IMR-90 (cell line): ENCODE measurements at regions not wholly inside any gene's neighbourhood (a gene's known extent, or its start where the extent isn't known, plus 50 kb on each side); places are given as distances from the start of the nearest gene placed in this dataset.

Experiments used
- ATAC-seq: fragments of 200-7000 bp; cut with Tn5 transposase; 2 replicates; pipeline ENCODE4 v1.9.1; 2020; ENCODE audit warnings: low read depth, mild to moderate bottlenecking, moderate library complexity
- BruUV-seq: library from RNA; stranded (reverse); fragments of 400-500 nt; replicated peaks from 2 replicates; lab custom pipeline; 2021; lab: Mats Ljungman, UMichigan
- CTCF ChIA-PET: fragments of 300-600 bp; formaldehyde crosslinking; extraction: SDS; loops from one replicate; lab custom pipeline; 2021; ENCODE audit warnings: antibody characterized with exemption; lab: Yijun Ruan, JAX
- POLR2A ChIA-PET: fragments of 300-600 bp; sonication (Branson Sonifier 250); formaldehyde crosslinking; loops from one replicate; lab custom pipeline; 2022; ENCODE audit warnings: antibody characterized with exemption; ENCODE audit not compliant: unreplicated experiment; lab: Charles Lee
- DNase-seq: peaks from one replicate; pipeline ENCODE4 v3.0.0; 2013
- H2AFZ ChIP-seq: replicated peaks from 2 replicates; pipeline ENCODE3; 2013; ENCODE audit warnings: low read length, mild to moderate bottlenecking; ENCODE audit not compliant: poor library complexity
- H2AK5ac ChIP-seq: 2 replicates; pipeline ENCODE4 v1.6.1; 2013; ENCODE audit warnings: low read depth, low read length, inconsistent platforms
- H2AK9ac ChIP-seq: replicated peaks from 2 replicates; pipeline ENCODE3; 2013; ENCODE audit warnings: mild to moderate bottlenecking, low read depth, low read length, moderate library complexity; ENCODE audit not compliant: poor library complexity
- H2BK120ac ChIP-seq: 2 replicates; pipeline ENCODE4 v1.6.1; 2013; ENCODE audit warnings: low read depth, low read length, inconsistent platforms
- H2BK15ac ChIP-seq: 3 replicates; pipeline ENCODE4 v1.6.1; 2013; ENCODE audit warnings: low read depth, low read length, inconsistent platforms
- H2BK20ac ChIP-seq: 2 replicates; pipeline ENCODE4 v1.6.1; 2013; ENCODE audit warnings: low read depth, mild to moderate bottlenecking, inconsistent platforms, low read length, moderate library complexity
- H2BK5ac ChIP-seq: 2 replicates; pipeline ENCODE4 v1.6.1; 2013; ENCODE audit warnings: mild to moderate bottlenecking, low read depth, low read length, inconsistent platforms; ENCODE audit not compliant: poor library complexity, severe bottlenecking
- H3K14ac ChIP-seq: replicated peaks from 2 replicates; pipeline ENCODE4 v1.6.1; 2013; ENCODE audit warnings: low read depth, low read length, inconsistent platforms
- H3K18ac ChIP-seq: 2 replicates; pipeline ENCODE4 v1.6.1; 2013; ENCODE audit warnings: low read depth, low read length, control low read depth
- H3K23ac ChIP-seq: 2 replicates; pipeline ENCODE4 v1.6.1; 2013; ENCODE audit warnings: low read depth, low read length, inconsistent platforms
- H3K27ac ChIP-seq: 2 replicates; pipeline ENCODE4 v1.5.1; 2013; ENCODE audit warnings: mild to moderate bottlenecking, control low read depth, low read length; ENCODE audit not compliant: insufficient read depth
- H3K27me3 ChIP-seq: 2 replicates; pipeline ENCODE4 v1.6.1; 2013; ENCODE audit warnings: low read length; ENCODE audit not compliant: control insufficient read depth, insufficient read depth
- H3K36me3 ChIP-seq: 2 replicates; pipeline ENCODE4 v1.6.1; 2013; ENCODE audit warnings: low read length, mixed read lengths; ENCODE audit not compliant: control insufficient read depth, insufficient read depth
- H3K4ac ChIP-seq: 2 replicates; pipeline ENCODE4 v1.6.1; 2013; ENCODE audit warnings: low read depth, low read length, inconsistent platforms
- H3K4me1 ChIP-seq: 2 replicates; pipeline ENCODE4 v1.6.1; 2013; ENCODE audit warnings: low read length, mixed read lengths; ENCODE audit not compliant: control insufficient read depth, insufficient read depth
- H3K4me2 ChIP-seq: 2 replicates; pipeline ENCODE4 v1.6.1; 2013; ENCODE audit warnings: low read depth, mild to moderate bottlenecking, control low read depth, low read length, moderate library complexity
- H3K4me3 ChIP-seq: 2 replicates; pipeline ENCODE4 v1.5.1; 2013; ENCODE audit warnings: low read depth, mild to moderate bottlenecking, control low read depth, low read length, moderate library complexity; ENCODE audit not compliant: insufficient read depth
- H3K56ac ChIP-seq: 2 replicates; pipeline ENCODE4 v1.6.1; 2013; ENCODE audit warnings: low read length, inconsistent platforms; ENCODE audit not compliant: insufficient read depth; ENCODE audit errors: extremely low read depth
- H3K79me1 ChIP-seq, 2 experiments: 2 replicates each; pipeline ENCODE4 v1.6.1; 2013; ENCODE audit warnings: low read length in 2 of 2, inconsistent platforms in 1 of 2, low read depth in 1 of 2
- H3K9ac ChIP-seq: 2 replicates; pipeline ENCODE4 v1.6.1; 2013; ENCODE audit warnings: low read depth, low read length, control low read depth
- H3K9me1 ChIP-seq: 2 replicates; pipeline ENCODE4 v1.6.1; 2013; ENCODE audit warnings: low read length, inconsistent platforms; ENCODE audit not compliant: insufficient read depth
- H3K9me3 ChIP-seq: 2 replicates; pipeline ENCODE4 v1.6.1; 2013; ENCODE audit warnings: low read length; ENCODE audit not compliant: control insufficient read depth, insufficient read depth
- H4K20me1 ChIP-seq: 2 replicates; pipeline ENCODE4 v1.6.1; 2013; ENCODE audit warnings: low read length, inconsistent platforms; ENCODE audit not compliant: insufficient read depth
- H4K5ac ChIP-seq: 2 replicates; pipeline ENCODE4 v1.6.1; 2013; ENCODE audit warnings: mild to moderate bottlenecking, low read depth, low read length, control low read depth
- H4K8ac ChIP-seq, 2 experiments: 2 replicates each; pipeline ENCODE4 v1.6.1; 2013; ENCODE audit warnings: low read depth in 2 of 2, low read length in 2 of 2, control low read depth in 1 of 2, inconsistent platforms in 1 of 2
- H4K91ac ChIP-seq: 2 replicates; pipeline ENCODE4 v1.6.1; 2013; ENCODE audit warnings: low read depth, low read length, inconsistent platforms; ENCODE audit not compliant: insufficient read depth
- BHLHE40 ChIP-seq: fragments of 150-350 bp; IDR thresholded peaks from 2 replicates; pipeline ENCODE4 v1.6.1; 2016; ENCODE audit warnings: mild to moderate bottlenecking, low read depth, low read length
- CHD1 ChIP-seq: IDR thresholded peaks from 2 replicates; pipeline ENCODE4 v1.6.1; 2012; ENCODE audit warnings: low read depth, low read length, improper control_type of control experiment
- ELK1 ChIP-seq: fragments of 150-350 bp; IDR thresholded peaks from 2 replicates; pipeline ENCODE4 v1.6.1; 2016; ENCODE audit warnings: low read depth, mild to moderate bottlenecking, low read length, moderate library complexity, borderline replicate concordance
- FOS ChIP-seq: fragments of 150-350 bp; IDR thresholded peaks from 2 replicates; pipeline ENCODE4 v1.6.1; 2016; ENCODE audit warnings: low read depth, low read length
- MAFK ChIP-seq: IDR thresholded peaks from 2 replicates; pipeline ENCODE4 v1.6.1; 2012; ENCODE audit warnings: low read depth, low read length, improper control_type of control experiment
- MAZ ChIP-seq: IDR thresholded peaks from 2 replicates; pipeline ENCODE4 v1.6.1; 2012; ENCODE audit warnings: low read depth, mild to moderate bottlenecking, low read length, improper control_type of control experiment, moderate library complexity, borderline replicate concordance
- MXI1 ChIP-seq: IDR thresholded peaks from 2 replicates; pipeline ENCODE4 v1.6.1; 2012; ENCODE audit warnings: low read depth, mild to moderate bottlenecking, low read length, moderate library complexity, borderline replicate concordance
- NFE2L2 ChIP-seq: fragments of 150-350 bp; IDR thresholded peaks from 2 replicates; pipeline ENCODE4 v1.6.1; 2016; ENCODE audit warnings: low read depth, mild to moderate bottlenecking, low read length
- RAD21 ChIP-seq: IDR thresholded peaks from 2 replicates; pipeline ENCODE4 v1.6.1; 2012; ENCODE audit warnings: low read length, improper control_type of control experiment
- RCOR1 ChIP-seq: IDR thresholded peaks from 2 replicates; pipeline ENCODE4 v1.6.1; 2012; ENCODE audit warnings: mild to moderate bottlenecking, low read length, improper control_type of control experiment; ENCODE audit not compliant: insufficient replicate concordance
- RFX5 ChIP-seq: IDR thresholded peaks from 2 replicates; pipeline ENCODE4 v1.8.0; 2012; ENCODE audit warnings: low read depth, mild to moderate bottlenecking, low read length, moderate library complexity
- WGBS, 2 experiments: methylation state at CpG; one replicate each; pipeline versions ENCODE4 v1.1.5 to v1.1.7; 2013; ENCODE audit warnings: missing lambda C conversion rate in 2 of 2; ENCODE audit not compliant: insufficient read length in 1 of 2; ENCODE audit errors: extremely low coverage in 2 of 2; 5-methylcytosine and 5-hydroxymethylcytosine counted together
- dilution Hi-C: fragments of 300-500 bp; cut with HindIII; formaldehyde crosslinking; loops from one replicate; pipeline ENCODE4 v1.14.3; 2018; ENCODE audit warnings: low sequenced_read_pairs; ENCODE audit not compliant: unreplicated experiment
- in situ Hi-C: fragments of 300-500 bp; cut with MboI; formaldehyde crosslinking; loops from 3 replicates; pipeline ENCODE4 v1.14.3; 2019; ENCODE audit warnings: low sequenced_read_pairs, inconsistent platforms, mixed read lengths
- intact Hi-C: fragments of 100-400 bp; cut with micrococcal nuclease; formaldehyde crosslinking; loops from 2 replicates; pipeline ENCODE4 v1.10.0; 2022

GRCh38 chr2:234661849-234662248 lies 165.0 kb upstream of the ARL4C start:
- no peaks in the 10 kb centered on the region for H3K4me1 ChIP-seq
- H3K14ac ChIP-seq, result no peak overlapping the region
- no peak overlapping the region for H4K5ac ChIP-seq
- no peak for DNase-seq
- H2BK20ac ChIP-seq, result no peak overlapping the region
- H2BK5ac ChIP-seq, result no peak overlapping the region
- no peak overlapping the region for H3K27ac ChIP-seq
- no peak overlapping the region for H2AK5ac ChIP-seq
- ATAC-seq, result no peak
- H2BK15ac ChIP-seq, result no peak overlapping the region
- H3K79me1 ChIP-seq, result no peaks in the 10 kb centered on the region
- no peak overlapping the region for H2AK9ac ChIP-seq
- CTCF ChIA-PET, result no interaction called here
- no peak overlapping the region for H4K91ac ChIP-seq
- peaks cover 12% of the 10 kb centered on the region for H3K9me3 ChIP-seq
- H3K27me3 ChIP-seq, result no peaks in the 10 kb centered on the region
- no peak overlapping the region for H3K4ac ChIP-seq
- H3K18ac ChIP-seq, result no peak overlapping the region
- no peak overlapping the region for H2BK120ac ChIP-seq
- peak overlapping the region; percentile 16 for H2AFZ ChIP-seq
- H3K4me3 ChIP-seq, result no peak overlapping the region
- no peak overlapping the region for H3K23ac ChIP-seq
- POLR2A ChIA-PET, result interaction anchor here (0.6 kb wide), 1 partner anchor 13 kb away, joined by 3 read pairs; no protein-coding TSS in a partner anchor
- H4K20me1 ChIP-seq, result no peaks in the 10 kb centered on the region
- H3K9me1 ChIP-seq, result no peaks in the 10 kb centered on the region
- no peak overlapping the region for H3K4me2 ChIP-seq
- WGBS, 2 experiments, result no CpG with 5 or more reads among the region's 2 CpGs
- TF ChIP-seq MAFK (no peak), RAD21 (no peak), NFE2L2 (no peak), RCOR1 (no peak), MXI1 (no peak), FOS (no peak), BHLHE40 (no peak), MAZ (no peak), RFX5 (no peak), CHD1 (no peak), ELK1 (no peak)
- H4K8ac ChIP-seq, result no peak overlapping the region
- no TSS peak for BruUV-seq
- intact Hi-C loops (no loop called here), in situ Hi-C loops (no loop called here), dilution Hi-C loops (no loop called here)
- H3K36me3 ChIP-seq, result no peaks in the 10 kb centered on the region
- no peak overlapping the region for H3K9ac ChIP-seq
- no peak overlapping the region for H3K56ac ChIP-seq
